ENCODE measurements at regions not wholly inside any gene's neighbourhood (a gene's known extent, or its start where the extent isn't known, plus 50 kb on each side); places are given as distances from the start of the nearest gene placed in this dataset.

- H3K23ac ChIP-seq (ENCODE audit: insufficient read length, low read depth, low read length): no peak overlapping the region
- H2BK120ac ChIP-seq (ENCODE audit: low read depth, low read length, poor library complexity, severe bottlenecking): no peak overlapping the region
- no peaks in the 10 kb centered on the region for H4K20me1 ChIP-seq (ENCODE audit: control insufficient read depth, insufficient read depth, insufficient read length)
- no peaks in the 10 kb centered on the region for H3K9me3 ChIP-seq (ENCODE audit: control insufficient read depth, low read depth, low read length)
- no peak overlapping the region for H3K9ac ChIP-seq (ENCODE audit: extremely low read depth, insufficient read length, low read length)
- H3K56ac ChIP-seq (ENCODE audit: insufficient read length, low read depth, low read length): no peak overlapping the region
- WGBS (ENCODE audit: extremely low coverage, insufficient read length, low lambda C conversion rate): no CpG with 5 or more reads among the region's 2 CpGs
- no peak overlapping the region for H3K14ac ChIP-seq (ENCODE audit: insufficient read depth, low read length)
- no peak overlapping the region for H3T11ph ChIP-seq (ENCODE audit: low read length)
- H3K9me3 Mint-ChIP-seq: no peaks in the 10 kb centered on the region; a peak in 1 of 5 replicates
- H2BK20ac ChIP-seq (ENCODE audit: low read depth, low read length, poor library complexity, severe bottlenecking): no peak overlapping the region
- TF ChIP-seq CTCF (conservative IDR thresholded peaks at IDR 0.05): no peak
- no peak overlapping the region for H3K18ac ChIP-seq (ENCODE audit: insufficient read length, low read depth, low read length)
- H3K23me2 ChIP-seq (ENCODE audit: insufficient read length, low read depth, low read length, poor library complexity, severe bottlenecking): no peaks in the 10 kb centered on the region
- H3K36me3 Mint-ChIP-seq (ENCODE audit: insufficient read depth in 1 of 3, low read depth in 3 of 3): no peaks in the 10 kb centered on the region
- no peak overlapping the region for H2BK12ac ChIP-seq (ENCODE audit: insufficient read length, low read depth, low read length)
- peaks cover 2% of the 10 kb centered on the region; the same call in 1 of the 2 replicates for H3K4me1 ChIP-seq (ENCODE audit: insufficient read depth, low read length)
- H2BK15ac ChIP-seq (ENCODE audit: low read depth, low read length): no peak overlapping the region
- no peaks in the 10 kb centered on the region for H3K27me3 ChIP-seq (ENCODE audit: insufficient read depth, low read length)
- no peak overlapping the region for H2BK5ac ChIP-seq (ENCODE audit: insufficient read length, low read length)
- no peaks in the 10 kb centered on the region for H3K79me1 ChIP-seq (ENCODE audit: insufficient read depth, low read depth, low read length, poor library complexity, severe bottlenecking)
- no peak overlapping the region for H4K5ac ChIP-seq (ENCODE audit: insufficient read length, low read depth, low read length)
- H3K4me2 ChIP-seq (ENCODE audit: insufficient read depth, insufficient read length, low read length): no peak overlapping the region
- H3K79me2 ChIP-seq (ENCODE audit: insufficient read depth, low read length): no peaks in the 10 kb centered on the region
- H3K4me3 Mint-ChIP-seq: no peak overlapping the region
- H3K4me1 Mint-ChIP-seq: peaks cover 10 to 16% of the 10 kb centered on the region in 2 experiments
- no peak for DNase-seq
- no peak overlapping the region for H4K91ac ChIP-seq (ENCODE audit: insufficient read length, low read depth, low read length)
- H3K27me3 Mint-ChIP-seq (ENCODE audit: low read depth): peaks cover 4% of the 10 kb centered on the region
- H3K4ac ChIP-seq (ENCODE audit: low read depth, low read length): no peak overlapping the region
- H3K27ac ChIP-seq (ENCODE audit: insufficient read length, low read depth, low read length): no peak overlapping the region
- no peak overlapping the region for H2AFZ ChIP-seq (ENCODE audit: low read length)
- no peak overlapping the region for H4K8ac ChIP-seq (replicated peaks; ENCODE audit: insufficient read length, low read depth, low read length)
- H2AK5ac ChIP-seq (ENCODE audit: insufficient read length, low read length): no peak overlapping the region
- H3K27ac Mint-ChIP-seq: no peak overlapping the region
Observed at GRCh38 chr5:14009575-14009974, 65.1 kb upstream of the DNAH5 start.

Data from H9 (cell line).